Activated T-helper 1 cell treated with anti-CD3 and anti-CD28 coated beads, Interleukin-12 subunit alpha, Interleukin-12 subunit beta, Interleukin-2, Interleukin-4 antibody, amounts not matched to agents 30 ng/mL and 10 ng/mL and 1 ng/mL, durations not matched to agents 14 hours and 24 hours and 36 hours (primary cell): ENCODE measurements at regions not wholly inside any gene's neighbourhood (a gene's known extent, or its start where the extent isn't known, plus 50 kb on each side); places are given as distances from the start of the nearest gene placed in this dataset.

Source experiments
- DNase-seq: peaks from one replicate; pipeline ENCODE4 v3.0.0; 2021; ENCODE audit warnings: low spot score
- H3K27ac Mint-ChIP-seq: one replicate; pipeline ENCODE4 v1.8.0; 2021; ENCODE audit warnings: mild to moderate bottlenecking, mixed read lengths
- H3K27me3 Mint-ChIP-seq: one replicate; pipeline ENCODE4 v1.8.0; 2022; ENCODE audit warnings: mild to moderate bottlenecking, moderate library complexity, mixed read lengths; ENCODE audit not compliant: insufficient read depth
- H3K36me3 Mint-ChIP-seq: one replicate; pipeline ENCODE4 v1.8.0; 2021; ENCODE audit warnings: low read depth, mixed read lengths
- H3K4me1 Mint-ChIP-seq: one replicate; pipeline ENCODE4 v1.8.0; 2021; ENCODE audit warnings: low read depth, mixed read lengths
- H3K4me3 Mint-ChIP-seq: one replicate; pipeline ENCODE4 v1.8.0; 2021; ENCODE audit warnings: mild to moderate bottlenecking, moderate library complexity, mixed read lengths
- H3K9me3 Mint-ChIP-seq: one replicate; pipeline ENCODE4 v1.8.0; 2021; ENCODE audit warnings: mixed read lengths
- intact Hi-C: fragments of 100-400 bp; cut with micrococcal nuclease; formaldehyde crosslinking; loops from one replicate; pipeline ENCODE4 v1.15.1; 2024

DNA sequence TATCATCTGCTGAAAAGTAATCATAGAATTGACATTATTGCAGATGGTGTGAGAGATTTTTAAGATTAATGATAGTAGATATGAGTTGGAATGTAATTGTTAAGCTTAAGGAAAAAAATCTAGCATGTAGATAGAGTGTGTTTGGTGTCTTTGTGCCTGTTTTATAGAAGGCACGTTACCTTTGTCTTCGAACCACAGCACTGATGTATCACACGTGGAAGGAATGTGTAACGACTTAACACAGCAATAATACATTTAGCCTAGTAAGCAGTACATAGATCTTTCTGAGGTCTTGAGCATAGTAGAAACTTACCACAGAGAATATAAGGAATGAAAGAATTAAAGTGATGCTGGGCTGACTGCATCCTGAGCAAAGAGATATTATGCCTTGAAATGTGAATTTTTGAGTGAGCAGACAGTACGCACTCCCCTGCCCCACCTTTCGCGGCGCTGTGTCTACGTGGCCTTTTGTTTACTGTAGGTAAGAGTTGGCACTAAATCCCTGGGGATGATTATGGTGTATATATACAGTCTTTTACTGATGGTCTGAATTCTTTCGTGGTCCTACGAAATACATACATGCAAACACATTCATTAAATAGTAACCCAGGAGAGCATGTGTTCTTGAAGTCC lies 217.6 kb upstream of the TOPAZ1 start:
- Mint-ChIP-seq H3K27me3 (peaks cover 50% of the 10 kb centered on the region), H3K9me3 (no peaks in the 10 kb centered on the region), H3K27ac (no peak overlapping the region), H3K4me1 (no peaks in the 10 kb centered on the region), H3K4me3 (no peak overlapping the region), H3K36me3 (no peaks in the 10 kb centered on the region)
- intact Hi-C loops: no loop called here
- no peak for DNase-seq

DNA sequence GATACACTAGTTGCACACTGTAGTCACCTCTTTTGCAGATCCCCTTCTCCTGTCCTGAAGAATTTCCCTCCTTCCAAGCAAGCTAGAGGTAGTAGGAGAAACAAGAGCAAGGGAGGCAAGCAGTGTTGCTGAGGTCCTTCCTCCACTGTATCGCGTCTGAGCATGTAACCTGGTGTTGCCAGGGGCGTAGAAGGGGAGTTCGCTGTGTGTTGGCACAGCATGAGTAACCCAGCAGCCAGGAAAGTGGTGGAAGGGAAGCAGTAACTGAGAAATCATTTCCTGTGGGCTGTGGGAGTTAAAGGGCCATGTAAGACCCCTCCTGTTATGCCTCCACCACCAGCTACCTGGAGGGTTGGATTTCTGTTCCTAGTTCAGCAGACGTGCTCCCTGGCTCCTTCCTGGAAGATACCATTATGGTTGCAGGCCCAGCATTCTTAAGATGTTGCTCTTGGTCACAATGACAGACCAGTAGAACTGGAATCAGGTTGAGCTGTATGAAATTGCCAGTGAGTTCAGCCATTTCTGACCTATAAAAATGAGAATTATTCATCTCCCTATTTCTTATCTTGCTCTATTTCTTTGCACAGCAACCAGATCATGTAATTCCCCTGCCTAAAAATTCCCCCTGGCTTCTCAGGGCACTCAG lies 215.3 kb upstream of the TOPAZ1 start:
- DNase-seq: no peak
- intact Hi-C loops: no loop called here
- Mint-ChIP-seq H3K27ac (no peak overlapping the region), H3K9me3 (no peaks in the 10 kb centered on the region), H3K27me3 (peaks cover 28% of the 10 kb centered on the region), H3K4me3 (no peak overlapping the region), H3K4me1 (no peaks in the 10 kb centered on the region), H3K36me3 (no peaks in the 10 kb centered on the region)

DNA sequence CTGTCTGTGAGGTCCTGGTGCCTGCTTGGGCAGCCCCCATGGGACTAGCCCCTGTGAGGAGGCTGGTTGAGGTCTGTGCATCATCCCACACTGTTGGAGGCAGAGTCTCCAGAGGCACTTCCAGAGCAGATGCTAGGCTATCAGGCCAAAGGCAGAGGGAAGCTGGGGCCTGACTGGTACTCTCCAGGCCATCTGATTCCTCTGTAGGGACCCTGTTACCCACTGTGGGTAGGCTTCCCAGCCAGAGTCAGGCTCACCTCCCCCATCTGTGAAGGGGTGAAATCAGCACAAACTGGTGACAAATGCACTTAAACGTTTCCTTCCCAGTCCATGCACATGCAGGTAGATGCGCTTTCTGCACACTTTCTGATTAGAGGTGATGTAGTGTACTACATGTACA lies 212.6 kb upstream of the TOPAZ1 start:
- DNase-seq: no peak
- Mint-ChIP-seq H3K4me1 (no peaks in the 10 kb centered on the region), H3K4me3 (no peak overlapping the region), H3K36me3 (no peaks in the 10 kb centered on the region), H3K27ac (no peak overlapping the region), H3K27me3 (peaks cover 11% of the 10 kb centered on the region), H3K9me3 (no peaks in the 10 kb centered on the region)
- intact Hi-C loops: no loop called here

DNA sequence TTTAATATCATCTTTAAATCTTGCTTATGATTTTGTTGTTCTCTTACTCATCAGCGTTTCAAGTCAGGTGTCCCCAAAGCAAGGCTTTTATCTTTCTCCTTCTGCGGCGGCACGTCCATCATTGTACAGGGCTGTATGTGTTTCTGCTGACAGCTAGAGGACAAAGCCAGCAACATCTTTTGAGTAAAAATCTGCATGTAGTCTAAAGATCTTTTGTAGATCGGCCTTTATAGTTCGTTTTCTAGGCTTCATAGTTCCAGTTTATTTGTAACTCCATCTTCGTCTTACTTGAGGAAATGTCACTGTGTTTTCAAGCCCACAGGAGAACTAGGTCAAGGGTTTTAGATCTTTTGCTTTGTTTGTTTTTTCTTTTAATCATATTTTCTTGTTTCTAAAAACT lies 211.4 kb upstream of the TOPAZ1 start:
- no peak overlapping the region for H3K27ac Mint-ChIP-seq
- no peak for DNase-seq
- no peaks in the 10 kb centered on the region for H3K9me3 Mint-ChIP-seq
- peaks cover 2% of the 10 kb centered on the region for H3K27me3 Mint-ChIP-seq
- no peaks in the 10 kb centered on the region for H3K36me3 Mint-ChIP-seq
- no peak overlapping the region for H3K4me3 Mint-ChIP-seq
- H3K4me1 Mint-ChIP-seq: no peaks in the 10 kb centered on the region
- intact Hi-C loops: no loop called here

DNA sequence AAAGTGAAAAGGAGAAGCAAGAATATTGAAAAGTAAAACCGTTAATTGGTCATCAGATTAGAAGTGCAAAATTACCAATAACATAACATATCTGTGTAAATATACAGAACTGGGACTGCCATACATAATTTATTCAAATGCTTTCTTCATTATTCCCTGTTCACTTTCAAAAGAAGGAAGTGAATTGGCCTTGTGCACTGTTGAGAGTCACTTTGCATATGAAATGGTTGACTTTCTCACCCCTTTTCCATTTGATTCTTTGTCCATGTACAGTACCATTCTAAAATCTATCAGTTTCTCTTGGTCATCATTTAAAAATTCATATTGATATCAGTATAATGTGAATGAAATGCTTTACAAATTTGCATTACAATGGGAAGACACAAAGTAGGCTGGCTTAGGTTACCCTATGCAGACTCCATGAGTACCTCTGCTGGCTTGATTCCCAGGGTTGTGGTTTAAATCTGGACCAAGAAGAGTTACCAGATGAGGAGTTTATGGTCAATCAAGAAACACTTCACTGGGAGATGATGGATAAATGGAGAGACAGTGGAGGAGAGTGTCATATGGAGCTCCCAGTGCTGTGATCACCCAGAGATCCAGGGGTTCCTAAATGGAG lies 210.9 kb upstream of the TOPAZ1 start:
- Mint-ChIP-seq H3K27me3 (peaks cover 2% of the 10 kb centered on the region), H3K27ac (no peak overlapping the region), H3K4me1 (no peaks in the 10 kb centered on the region), H3K9me3 (no peaks in the 10 kb centered on the region), H3K36me3 (no peaks in the 10 kb centered on the region), H3K4me3 (no peak overlapping the region)
- intact Hi-C loops: no loop called here
- no peak for DNase-seq

DNA sequence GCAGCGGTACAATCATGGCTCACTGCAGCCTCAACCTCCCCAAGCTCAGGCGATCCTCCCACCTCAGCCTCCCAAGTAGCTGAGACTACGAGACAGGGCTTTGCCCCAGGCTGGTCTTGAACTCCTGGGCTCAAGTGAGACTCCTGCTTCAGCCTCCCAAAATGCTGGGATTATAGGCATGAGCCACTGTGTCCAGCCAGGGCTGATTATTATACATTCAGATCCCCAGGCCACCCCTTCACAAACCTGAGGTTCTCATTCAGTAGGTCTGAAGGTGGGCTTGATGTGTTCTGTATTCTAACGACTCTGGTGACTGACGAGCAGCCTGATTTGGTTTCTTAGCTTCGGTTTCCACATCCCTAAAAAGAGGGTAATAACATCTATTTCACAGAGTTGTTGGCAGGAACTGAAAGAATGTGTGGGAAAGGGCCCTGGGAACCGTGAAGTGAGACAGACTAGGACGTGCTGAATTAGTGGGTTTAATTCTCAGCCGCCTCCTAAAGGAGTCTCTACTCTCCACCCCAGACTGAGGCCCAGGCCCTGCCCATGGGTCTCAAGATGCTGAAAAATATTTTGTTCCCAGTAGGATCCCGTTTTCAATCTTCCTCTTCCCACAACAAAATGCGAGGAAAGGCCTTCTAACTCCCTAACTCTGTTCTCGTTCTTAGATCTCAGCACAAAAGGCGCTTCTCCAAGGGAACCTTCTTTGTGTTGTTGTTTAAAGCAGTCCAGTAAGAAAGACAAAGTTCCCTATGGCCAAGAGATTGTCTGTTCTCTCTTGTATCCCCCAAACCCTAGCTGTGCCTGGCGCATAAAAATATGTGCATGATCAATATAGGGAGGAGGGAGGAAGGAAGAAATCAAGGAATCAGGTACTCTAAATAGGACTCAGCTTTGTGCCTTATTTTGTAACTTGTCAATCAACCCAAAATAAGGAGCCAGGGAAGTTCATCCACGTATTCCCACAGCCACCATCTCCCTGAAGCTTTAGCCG lies 210.0 kb upstream of the TOPAZ1 start:
- H3K4me3 Mint-ChIP-seq: no peak overlapping the region
- DNase-seq: no peak
- H3K36me3 Mint-ChIP-seq: no peaks in the 10 kb centered on the region
- H3K4me1 Mint-ChIP-seq: no peaks in the 10 kb centered on the region
- intact Hi-C loops: no loop called here
- no peaks in the 10 kb centered on the region for H3K9me3 Mint-ChIP-seq
- H3K27ac Mint-ChIP-seq: no peak overlapping the region
- H3K27me3 Mint-ChIP-seq: peaks cover 2% of the 10 kb centered on the region

DNA sequence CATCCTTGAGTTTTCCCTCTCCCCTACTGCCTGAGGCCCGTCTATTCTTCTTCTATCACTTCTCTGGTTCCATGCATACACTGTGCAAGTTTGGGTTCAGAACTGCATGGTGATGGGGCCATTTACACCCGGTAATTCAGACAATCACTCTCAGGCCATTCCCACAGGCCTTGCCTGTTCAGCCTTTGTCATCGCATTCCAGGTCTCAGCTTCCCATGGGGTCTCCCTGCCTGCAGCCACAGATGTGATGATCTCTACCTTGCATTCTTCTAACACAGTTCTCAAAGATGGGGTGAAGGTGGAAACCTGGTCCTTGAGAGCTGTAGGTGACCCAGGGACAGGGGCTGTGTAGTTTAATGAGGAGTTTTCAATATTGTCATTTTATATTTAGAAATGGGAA lies 209.2 kb upstream of the TOPAZ1 start:
- Mint-ChIP-seq H3K9me3 (no peaks in the 10 kb centered on the region), H3K4me3 (no peak overlapping the region), H3K4me1 (no peaks in the 10 kb centered on the region), H3K27ac (no peak overlapping the region), H3K36me3 (no peaks in the 10 kb centered on the region), H3K27me3 (peaks cover 2% of the 10 kb centered on the region)
- no peak for DNase-seq
- intact Hi-C loops: no loop called here

DNA sequence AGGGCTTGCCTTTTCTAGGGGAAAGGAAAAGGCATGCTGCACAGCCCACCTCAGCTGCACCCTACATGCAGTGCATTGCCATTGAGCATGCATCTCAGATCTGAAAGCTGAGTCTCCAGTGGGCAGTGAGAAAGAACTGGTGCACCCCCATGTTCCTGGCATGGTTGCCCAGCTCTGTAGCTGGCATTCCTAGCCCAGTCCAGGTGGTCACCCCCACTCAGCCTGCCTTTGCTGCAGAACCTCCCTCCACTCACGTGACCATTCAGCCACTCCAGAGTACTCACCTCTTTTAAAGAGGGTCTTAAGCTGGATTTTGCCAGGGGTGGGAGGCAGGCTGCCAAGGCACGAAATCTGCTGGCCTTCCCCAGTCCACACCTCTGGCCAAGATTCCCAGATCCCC lies 208.6 kb upstream of the TOPAZ1 start:
- no peaks in the 10 kb centered on the region for H3K4me1 Mint-ChIP-seq
- H3K36me3 Mint-ChIP-seq: no peaks in the 10 kb centered on the region
- no peaks in the 10 kb centered on the region for H3K9me3 Mint-ChIP-seq
- no peak overlapping the region for H3K27ac Mint-ChIP-seq
- H3K27me3 Mint-ChIP-seq: peaks cover 2% of the 10 kb centered on the region
- no peak overlapping the region for H3K4me3 Mint-ChIP-seq
- intact Hi-C loops: no loop called here
- DNase-seq: no peak

DNA sequence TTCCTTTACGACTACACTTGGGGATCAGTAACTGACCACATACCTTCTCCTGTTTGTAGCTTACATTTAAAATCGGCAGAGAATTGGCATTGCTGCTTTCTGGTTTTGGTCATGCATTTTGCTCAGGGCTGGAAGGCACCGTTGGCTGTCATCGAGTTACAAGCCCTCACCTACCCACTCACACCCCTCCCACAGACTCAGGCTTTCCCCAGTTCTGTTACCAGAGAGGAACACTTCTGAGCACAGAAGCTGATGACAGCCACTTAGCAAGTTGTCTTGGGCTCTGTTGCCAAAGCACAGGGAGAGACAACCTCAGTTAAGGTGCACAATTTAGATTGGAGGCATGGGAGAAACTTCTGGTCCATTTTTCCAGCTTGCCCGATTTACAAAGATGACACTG lies 204.8 kb upstream of the TOPAZ1 start:
- Mint-ChIP-seq H3K27me3 (peaks cover 8% of the 10 kb centered on the region), H3K9me3 (no peaks in the 10 kb centered on the region), H3K27ac (no peak overlapping the region), H3K36me3 (no peaks in the 10 kb centered on the region), H3K4me1 (no peaks in the 10 kb centered on the region), H3K4me3 (no peak overlapping the region)
- intact Hi-C loops: no loop called here
- DNase-seq: no peak

DNA sequence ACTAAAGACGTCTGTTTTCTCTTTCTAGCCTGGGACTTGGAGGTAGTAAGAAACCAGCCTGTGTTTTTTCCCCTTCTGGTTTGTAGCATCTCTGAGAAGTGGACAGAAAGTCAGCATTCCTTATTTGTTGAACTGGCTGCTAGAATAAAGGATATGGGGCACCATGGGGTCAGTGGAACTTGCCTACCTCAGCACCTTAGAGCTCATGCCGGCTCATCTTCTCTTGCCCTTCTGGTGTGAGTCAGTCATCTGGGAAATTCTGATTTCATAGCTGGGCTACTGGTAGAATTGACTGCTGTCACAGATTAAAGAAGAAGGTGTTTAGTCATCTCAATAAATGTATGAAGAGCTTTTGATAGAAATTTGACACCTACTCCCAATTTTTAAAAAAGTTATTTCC lies 202.7 kb upstream of the TOPAZ1 start:
- Mint-ChIP-seq H3K4me1 (no peaks in the 10 kb centered on the region), H3K27ac (no peak overlapping the region), H3K9me3 (no peaks in the 10 kb centered on the region), H3K4me3 (no peak overlapping the region), H3K27me3 (peaks cover 11% of the 10 kb centered on the region), H3K36me3 (no peaks in the 10 kb centered on the region)
- no peak for DNase-seq
- intact Hi-C loops: no loop called here

DNA sequence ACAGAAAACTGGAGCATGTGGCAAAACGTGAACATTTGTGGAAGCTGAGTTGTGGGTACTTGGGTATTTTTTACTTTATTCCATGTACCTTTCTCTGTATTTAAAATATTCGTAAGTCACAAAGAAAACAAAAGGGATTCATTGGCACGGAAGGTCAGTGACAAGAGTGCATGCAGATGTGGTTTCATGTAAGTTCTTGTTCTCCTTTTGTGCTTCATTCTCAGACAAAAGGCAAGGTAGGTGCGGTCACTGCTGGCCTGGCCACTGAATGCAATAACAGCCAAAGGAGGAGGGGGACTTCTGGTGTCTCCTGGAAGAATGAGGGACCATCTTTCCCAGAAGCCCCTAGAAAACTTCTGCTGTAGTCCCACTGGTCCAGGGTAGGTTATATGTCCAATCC lies 200.0 kb upstream of the TOPAZ1 start:
- Mint-ChIP-seq H3K36me3 (no peaks in the 10 kb centered on the region), H3K27me3 (peaks cover 14% of the 10 kb centered on the region), H3K9me3 (no peaks in the 10 kb centered on the region), H3K4me3 (no peak overlapping the region), H3K4me1 (peaks cover 10% of the 10 kb centered on the region), H3K27ac (no peak overlapping the region)
- intact Hi-C loops: no loop called here
- no peak for DNase-seq

DNA sequence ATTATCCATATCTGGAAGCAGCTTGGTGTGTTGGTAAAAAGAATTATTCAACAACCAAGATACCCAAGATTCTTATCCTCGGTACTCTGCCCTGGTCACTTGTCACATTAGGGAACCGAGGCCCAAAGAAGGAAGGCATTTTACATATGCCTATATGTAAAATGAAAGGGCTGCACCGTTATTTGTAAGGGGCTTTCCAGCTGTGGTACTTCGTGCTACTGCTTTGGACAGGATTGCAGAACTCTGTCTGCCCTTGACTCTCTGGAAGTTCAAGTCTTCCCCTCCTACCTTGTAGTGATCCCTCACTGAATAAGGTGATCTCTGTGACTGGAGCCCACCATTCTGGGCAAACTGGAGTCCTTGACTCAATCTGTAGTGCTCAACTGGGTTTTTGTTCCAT lies 198.9 kb upstream of the TOPAZ1 start:
- peaks cover 10% of the 10 kb centered on the region for H3K4me1 Mint-ChIP-seq
- no peaks in the 10 kb centered on the region for H3K36me3 Mint-ChIP-seq
- H3K4me3 Mint-ChIP-seq: no peak overlapping the region
- DNase-seq: no peak
- intact Hi-C loops: no loop called here
- H3K27ac Mint-ChIP-seq: no peak overlapping the region
- H3K9me3 Mint-ChIP-seq: no peaks in the 10 kb centered on the region
- peaks cover 14% of the 10 kb centered on the region for H3K27me3 Mint-ChIP-seq
